SK-N-SH treated with all-trans-retinoic acid at 6 μM for 48 hours (cell line): ENCODE measurements at regions not wholly inside any gene's neighbourhood (a gene's known extent, or its start where the extent isn't known, plus 50 kb on each side); places are given as distances from the start of the nearest gene placed in this dataset.

Source experiments
- ATAC-seq: fragments of 200-7000 bp; cut with Tn5 transposase; 3 replicates; pipeline ENCODE4 v1.9.1; 2020; ENCODE audit warnings: mild to moderate bottlenecking, moderate library complexity
- ARNTL ChIP-seq: fragments of 450-650 bp; formaldehyde crosslinking; IDR thresholded peaks from 2 replicates; pipeline ENCODE4 v1.5.0; 2020; ENCODE audit warnings: low read depth, mild to moderate bottlenecking, moderate library complexity, borderline replicate concordance
- BACH2 ChIP-seq: fragments of 250-450 bp; sonication (Bioruptor Pico); IDR thresholded peaks from 2 replicates; pipeline ENCODE4 v1.9.0; 2021; ENCODE audit warnings: mild to moderate bottlenecking, borderline replicate concordance
- CSDC2 ChIP-seq: fragments of 250-450 bp; sonication (Bioruptor Pico); IDR thresholded peaks from 2 replicates; pipeline ENCODE4 v1.5.0; 2020; ENCODE audit warnings: mild to moderate bottlenecking, moderate library complexity
- ESRRG ChIP-seq: fragments of 250-450 bp; sonication (Bioruptor Pico); IDR thresholded peaks from 2 replicates; pipeline ENCODE4 v1.6.1; 2021; ENCODE audit warnings: mild to moderate bottlenecking
- GLIS3 ChIP-seq: fragments of 250-450 bp; sonication (Bioruptor Pico); IDR thresholded peaks from 2 replicates; pipeline ENCODE4 v1.5.0; 2020; ENCODE audit warnings: mild to moderate bottlenecking, moderate library complexity
- OSR1 ChIP-seq: fragments of 250-450 bp; sonication (Bioruptor Pico); IDR thresholded peaks from 2 replicates; pipeline ENCODE4 v1.8.0; 2022; ENCODE audit warnings: moderate library complexity, mild to moderate bottlenecking, inconsistent platforms
- PATZ1 ChIP-seq: fragments of 250-450 bp; sonication (Bioruptor Pico); IDR thresholded peaks from 2 replicates; pipeline ENCODE4 v1.8.0; 2020; ENCODE audit warnings: mild to moderate bottlenecking, moderate library complexity, borderline replicate concordance
- POU6F1 ChIP-seq: fragments of 250-450 bp; sonication (Bioruptor Pico); IDR thresholded peaks from 2 replicates; pipeline ENCODE4 v1.8.0; 2021; ENCODE audit warnings: low read depth, mild to moderate bottlenecking, moderate library complexity, borderline replicate concordance
- PPARA ChIP-seq: fragments of 250-450 bp; sonication (Bioruptor Pico); IDR thresholded peaks from 2 replicates; pipeline ENCODE4 v1.5.0; 2020; ENCODE audit warnings: mild to moderate bottlenecking, borderline replicate concordance
- RARB ChIP-seq: fragments of 250-450 bp; sonication (Bioruptor Pico); IDR thresholded peaks from 2 replicates; pipeline ENCODE4 v1.8.0; 2021; ENCODE audit warnings: mild to moderate bottlenecking, moderate library complexity
- SNAI2 ChIP-seq: fragments of 250-450 bp; sonication (Bioruptor Pico); IDR thresholded peaks from 2 replicates; pipeline ENCODE4 v1.5.0; 2020; ENCODE audit warnings: mild to moderate bottlenecking, moderate library complexity
- TCF4 ChIP-seq: fragments of 250-450 bp; sonication (Bioruptor Pico); IDR thresholded peaks from 2 replicates; pipeline ENCODE4 v1.8.0; 2021; ENCODE audit warnings: mild to moderate bottlenecking, moderate library complexity, borderline replicate concordance
- ZFP3 ChIP-seq: fragments of 250-450 bp; sonication (Bioruptor Pico); IDR thresholded peaks from 2 replicates; pipeline ENCODE4 v1.5.0; 2020; ENCODE audit warnings: mild to moderate bottlenecking, moderate library complexity
- ZFP30 ChIP-seq: fragments of 450-650 bp; formaldehyde crosslinking; IDR thresholded peaks from 2 replicates; pipeline ENCODE4 v1.5.0; 2022; ENCODE audit warnings: mild to moderate bottlenecking, moderate library complexity
- ZNF70 ChIP-seq: fragments of 450-650 bp; formaldehyde crosslinking; IDR thresholded peaks from 2 replicates; pipeline ENCODE4 v1.5.0; 2020; ENCODE audit warnings: mild to moderate bottlenecking, moderate library complexity
- ZNF8 ChIP-seq: fragments of 450-650 bp; formaldehyde crosslinking; IDR thresholded peaks from 2 replicates; pipeline ENCODE4 v1.5.0; 2020; ENCODE audit warnings: mild to moderate bottlenecking, moderate library complexity
- TF ChIP-seq, protein P1 (sequence below): fragments of 250-450 bp; sonication (Bioruptor Pico); IDR thresholded peaks from 2 replicates; pipeline ENCODE4 v1.5.1; 2020; ENCODE audit warnings: low read depth, mild to moderate bottlenecking, moderate library complexity
- TF ChIP-seq, protein P2 (sequence below): fragments of 250-450 bp; sonication (Bioruptor Pico); IDR thresholded peaks from 2 replicates; pipeline ENCODE4 v1.5.1; 2021; ENCODE audit warnings: mild to moderate bottlenecking, moderate library complexity
- TF ChIP-seq, protein P3 (sequence below): fragments of 250-450 bp; sonication (Bioruptor Pico); IDR thresholded peaks from 2 replicates; pipeline ENCODE4 v1.5.0; 2020; ENCODE audit warnings: mild to moderate bottlenecking, moderate library complexity

DNA sequence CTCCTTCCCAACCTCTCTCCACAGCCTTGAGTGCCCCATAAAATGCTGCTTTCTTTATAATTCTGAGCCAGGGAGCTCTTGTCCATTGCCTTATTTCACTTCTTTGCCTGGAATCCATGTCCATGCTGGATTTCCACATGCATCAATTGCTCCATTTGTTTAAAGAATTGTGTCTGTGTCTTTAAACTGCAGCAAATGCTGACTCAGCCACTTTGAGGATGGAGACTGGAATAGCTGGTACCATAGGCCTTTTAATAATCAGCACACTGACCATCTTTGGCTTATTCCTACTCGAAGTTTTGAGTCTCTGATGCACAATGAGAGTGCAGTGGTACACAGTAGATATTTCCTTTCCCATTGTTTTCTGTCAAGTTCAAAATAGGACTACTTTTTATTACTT is 318.8 kb downstream of the LRIG3 start:
- TF ChIP-seq ZFP3 (CRISPR knock-in tag) (no peak), ZNF70 (no peak), PATZ1 (no peak)
- ATAC-seq: no peak

- TF ChIP-seq, protein P1, sequence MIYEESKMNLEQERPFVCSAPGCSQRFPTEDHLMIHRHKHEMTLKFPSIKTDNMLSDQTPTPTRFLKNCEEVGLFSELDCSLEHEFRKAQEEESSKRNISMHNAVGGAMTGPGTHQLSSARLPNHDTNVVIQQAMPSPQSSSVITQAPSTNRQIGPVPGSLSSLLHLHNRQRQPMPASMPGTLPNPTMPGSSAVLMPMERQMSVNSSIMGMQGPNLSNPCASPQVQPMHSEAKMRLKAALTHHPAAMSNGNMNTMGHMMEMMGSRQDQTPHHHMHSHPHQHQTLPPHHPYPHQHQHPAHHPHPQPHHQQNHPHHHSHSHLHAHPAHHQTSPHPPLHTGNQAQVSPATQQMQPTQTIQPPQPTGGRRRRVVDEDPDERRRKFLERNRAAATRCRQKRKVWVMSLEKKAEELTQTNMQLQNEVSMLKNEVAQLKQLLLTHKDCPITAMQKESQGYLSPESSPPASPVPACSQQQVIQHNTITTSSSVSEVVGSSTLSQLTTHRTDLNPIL (CRISPR knock-in tag): no peak
- ATAC-seq: no peak
Measured at GRCh38 chr12:58602179-58602578, 318.1 kb downstream of the LRIG3 start.

DNA sequence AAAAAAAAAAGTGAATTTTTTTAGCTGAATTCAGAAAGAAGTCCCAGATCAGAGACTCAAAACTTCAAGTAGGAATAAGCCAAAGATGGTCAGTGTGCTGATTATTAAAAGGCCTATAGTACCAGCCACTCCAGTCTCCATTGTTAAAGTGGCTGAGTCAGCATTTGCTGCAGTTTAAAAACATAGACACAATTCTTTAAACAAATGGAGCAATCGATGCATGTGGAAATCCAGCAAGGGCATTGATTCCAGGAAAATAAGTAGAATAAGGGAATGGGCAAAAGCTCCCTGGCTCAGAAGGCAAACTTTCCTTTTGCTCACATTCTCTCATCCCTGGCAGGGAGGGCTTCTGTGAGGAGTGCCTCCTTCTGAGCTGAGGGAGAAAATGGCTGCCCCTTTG is 317.6 kb downstream of the LRIG3 start:
- no peak for ATAC-seq
- TF ChIP-seq ARNTL (no peak), BACH2 (no peak), ZFP3 (CRISPR knock-in tag) (no peak), CSDC2 (CRISPR knock-in tag) (no peak), OSR1 (CRISPR knock-in tag) (no peak), PATZ1 (no peak), GLIS3 (CRISPR knock-in tag) (no peak), POU6F1 (CRISPR knock-in tag) (no peak)
- TF ChIP-seq, protein P1 (CRISPR knock-in tag): no peak

GRCh38 chr12:58607805-58608204 is 312.5 kb downstream of the LRIG3 start:
- ATAC-seq: no peak
- TF ChIP-seq SNAI2 (CRISPR knock-in tag): no peak
- no peak for TF ChIP-seq ZNF70
- TF ChIP-seq OSR1 (CRISPR knock-in tag): no peak
- TF ChIP-seq ESRRG (CRISPR knock-in tag): no peak
- TF ChIP-seq, protein P2, sequence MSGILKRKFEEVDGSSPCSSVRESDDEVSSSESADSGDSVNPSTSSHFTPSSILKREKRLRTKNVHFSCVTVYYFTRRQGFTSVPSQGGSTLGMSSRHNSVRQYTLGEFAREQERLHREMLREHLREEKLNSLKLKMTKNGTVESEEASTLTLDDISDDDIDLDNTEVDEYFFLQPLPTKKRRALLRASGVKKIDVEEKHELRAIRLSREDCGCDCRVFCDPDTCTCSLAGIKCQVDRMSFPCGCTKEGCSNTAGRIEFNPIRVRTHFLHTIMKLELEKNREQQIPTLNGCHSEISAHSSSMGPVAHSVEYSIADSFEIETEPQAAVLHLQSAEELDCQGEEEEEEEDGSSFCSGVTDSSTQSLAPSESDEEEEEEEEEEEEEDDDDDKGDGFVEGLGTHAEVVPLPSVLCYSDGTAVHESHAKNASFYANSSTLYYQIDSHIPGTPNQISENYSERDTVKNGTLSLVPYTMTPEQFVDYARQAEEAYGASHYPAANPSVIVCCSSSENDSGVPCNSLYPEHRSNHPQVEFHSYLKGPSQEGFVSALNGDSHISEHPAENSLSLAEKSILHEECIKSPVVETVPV: no peak
- TF ChIP-seq PATZ1: no peak
- TF ChIP-seq TCF4: no peak
- no peak for TF ChIP-seq GLIS3 (CRISPR knock-in tag)
- no peak for TF ChIP-seq PPARA (CRISPR knock-in tag)
- TF ChIP-seq, all 23 proteins: peak for 0

GRCh38 chr12:58608711-58609110 is 311.6 kb downstream of the LRIG3 start:
- ATAC-seq: no peak
- TF ChIP-seq ZNF8 (CRISPR knock-in tag): no peak
- TF ChIP-seq ZFP30 (CRISPR knock-in tag): no peak
- TF ChIP-seq ZFP3 (CRISPR knock-in tag): no peak
- TF ChIP-seq, protein P3, sequence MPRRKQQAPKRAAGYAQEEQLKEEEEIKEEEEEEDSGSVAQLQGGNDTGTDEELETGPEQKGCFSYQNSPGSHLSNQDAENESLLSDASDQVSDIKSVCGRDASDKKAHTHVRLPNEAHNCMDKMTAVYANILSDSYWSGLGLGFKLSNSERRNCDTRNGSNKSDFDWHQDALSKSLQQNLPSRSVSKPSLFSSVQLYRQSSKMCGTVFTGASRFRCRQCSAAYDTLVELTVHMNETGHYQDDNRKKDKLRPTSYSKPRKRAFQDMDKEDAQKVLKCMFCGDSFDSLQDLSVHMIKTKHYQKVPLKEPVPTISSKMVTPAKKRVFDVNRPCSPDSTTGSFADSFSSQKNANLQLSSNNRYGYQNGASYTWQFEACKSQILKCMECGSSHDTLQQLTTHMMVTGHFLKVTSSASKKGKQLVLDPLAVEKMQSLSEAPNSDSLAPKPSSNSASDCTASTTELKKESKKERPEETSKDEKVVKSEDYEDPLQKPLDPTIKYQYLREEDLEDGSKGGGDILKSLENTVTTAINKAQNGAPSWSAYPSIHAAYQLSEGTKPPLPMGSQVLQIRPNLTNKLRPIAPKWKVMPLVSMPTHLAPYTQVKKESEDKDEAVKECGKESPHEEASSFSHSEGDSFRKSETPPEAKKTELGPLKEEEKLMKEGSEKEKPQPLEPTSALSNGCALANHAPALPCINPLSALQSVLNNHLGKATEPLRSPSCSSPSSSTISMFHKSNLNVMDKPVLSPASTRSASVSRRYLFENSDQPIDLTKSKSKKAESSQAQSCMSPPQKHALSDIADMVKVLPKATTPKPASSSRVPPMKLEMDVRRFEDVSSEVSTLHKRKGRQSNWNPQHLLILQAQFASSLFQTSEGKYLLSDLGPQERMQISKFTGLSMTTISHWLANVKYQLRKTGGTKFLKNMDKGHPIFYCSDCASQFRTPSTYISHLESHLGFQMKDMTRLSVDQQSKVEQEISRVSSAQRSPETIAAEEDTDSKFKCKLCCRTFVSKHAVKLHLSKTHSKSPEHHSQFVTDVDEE: no peak
- TF ChIP-seq, protein P1 (CRISPR knock-in tag): no peak
- TF ChIP-seq RARB (CRISPR knock-in tag): no peak
- TF ChIP-seq ARNTL: no peak
- no peak for TF ChIP-seq BACH2
